GM12892 (cell line): ENCODE measurements at regions not wholly inside any gene's neighbourhood (a gene's known extent, or its start where the extent isn't known, plus 50 kb on each side); places are given as distances from the start of the nearest gene placed in this dataset.

Experiments used
- POLR2A ChIP-seq: IDR thresholded peaks from 2 replicates; pipeline ENCODE4 v1.6.1; 2011; ENCODE audit warnings: low read depth, low read length, control low read depth
- POLR2AphosphoS5 ChIP-seq: IDR thresholded peaks from 2 replicates; pipeline ENCODE4 v1.6.1; 2011; ENCODE audit warnings: low read depth, low read length, control low read depth
- TAF1 ChIP-seq: IDR thresholded peaks from 2 replicates; pipeline ENCODE4 v1.6.1; 2011; ENCODE audit warnings: low read depth, mild to moderate bottlenecking, control low read depth, low read length, borderline replicate concordance

GRCh38 chr7:136142583-136142982 is 165.4 kb upstream of the MTPN start:
- TF ChIP-seq POLR2A (no peak), TAF1 (no peak), POLR2AphosphoS5 (no peak)
